Mesothelial cell of epicardium (in vitro differentiated cells): ENCODE measurements at regions not wholly inside any gene's neighbourhood (a gene's known extent, or its start where the extent isn't known, plus 50 kb on each side); places are given as distances from the start of the nearest gene placed in this dataset.
"Not testable (repeated sequence)": the region's sequence is repeated elsewhere in the genome, so short reads cannot be mapped to it uniquely, and the experiment has no call there.

ENCODE experiments used
- DNase-seq, 2 experiments: peaks; one replicate each; pipeline ENCODE4 v3.0.0; 2021; ENCODE audit warnings: low spot score in 2 of 2; ENCODE audit not compliant: unreplicated experiment in 2 of 2
- H3K27ac Mint-ChIP-seq: 2 replicates; pipeline ENCODE4 v1.8.0; 2021; ENCODE audit warnings: mixed read lengths
- H3K27me3 Mint-ChIP-seq: 2 replicates; pipeline ENCODE4 v1.8.0; 2021; ENCODE audit warnings: low read depth, mixed read lengths
- H3K36me3 Mint-ChIP-seq: 2 replicates; pipeline ENCODE4 v1.8.0; 2021; ENCODE audit warnings: mixed read lengths
- H3K4me1 Mint-ChIP-seq: 2 replicates; pipeline ENCODE4 v1.8.0; 2021; ENCODE audit warnings: mixed read lengths
- H3K4me3 Mint-ChIP-seq: 2 replicates; pipeline ENCODE4 v1.8.0; 2021; ENCODE audit warnings: mild to moderate bottlenecking, moderate library complexity, mixed read lengths
- H3K9me3 Mint-ChIP-seq: 2 replicates; pipeline ENCODE4 v1.8.0; 2021; ENCODE audit warnings: mixed read lengths
- CTCF ChIP-seq: fragments of 200-600 bp; sonication (generic); IDR thresholded peaks from one replicate; pipeline ENCODE4 v1.5.0; 2021; ENCODE audit warnings: antibody characterized with exemption; ENCODE audit not compliant: unreplicated experiment

GRCh38 chr5:42979242-42979641 is 60.9 kb downstream of the ANXA2R start:
- not testable (repeated sequence) for H3K36me3 Mint-ChIP-seq, H3K9me3 Mint-ChIP-seq

GRCh38 chr5:42974536-42974935 is 65.6 kb downstream of the ANXA2R start:
- Mint-ChIP-seq H3K4me3 (no peak overlapping the region), H3K36me3 (no peaks in the 10 kb centered on the region), H3K27ac (no peak overlapping the region)

More at GRCh38 chr5:42979242-42979641, 60.9 kb downstream of the ANXA2R start:
- H3K4me1 Mint-ChIP-seq, H3K27ac Mint-ChIP-seq, DNase-seq, H3K27me3 Mint-ChIP-seq, H3K4me3 Mint-ChIP-seq: not testable (repeated sequence)

GRCh38 chr5:42970636-42971559 is 69.2 kb downstream of the ANXA2R start:
- Mint-ChIP-seq H3K27ac (no peak overlapping the region), H3K4me3 (no peak overlapping the region)

More at GRCh38 chr5:42974536-42974935, 65.6 kb downstream of the ANXA2R start:
- Mint-ChIP-seq H3K9me3 (peaks cover 5% of the 10 kb centered on the region), H3K27me3 (no peaks in the 10 kb centered on the region), H3K4me1 (no peaks in the 10 kb centered on the region)
- no peak for TF ChIP-seq CTCF
- no peak for DNase-seq

GRCh38 chr5:42965934-42966333 is 74.2 kb downstream of the ANXA2R start:
- no peaks in the 10 kb centered on the region for H3K4me1 Mint-ChIP-seq
- no peak for DNase-seq

More at GRCh38 chr5:42970636-42971559, 69.2 kb downstream of the ANXA2R start:
- no peaks in the 10 kb centered on the region for H3K36me3 Mint-ChIP-seq
- no peaks in the 10 kb centered on the region for H3K27me3 Mint-ChIP-seq
- TF ChIP-seq CTCF, result no peak
- H3K4me1 Mint-ChIP-seq, result no peaks in the 10 kb centered on the region
- no peak for DNase-seq
- H3K9me3 Mint-ChIP-seq, result no peaks in the 10 kb centered on the region

GRCh38 chr5:42963412-42963811 is 76.7 kb downstream of the ANXA2R start:
- H3K27ac Mint-ChIP-seq, result no peak overlapping the region
- no peaks in the 10 kb centered on the region for H3K4me1 Mint-ChIP-seq
- no peaks in the 10 kb centered on the region for H3K27me3 Mint-ChIP-seq
- no peak for TF ChIP-seq CTCF
- no peak overlapping the region for H3K4me3 Mint-ChIP-seq
- DNase-seq, result no peak
- no peaks in the 10 kb centered on the region for H3K9me3 Mint-ChIP-seq
- no peaks in the 10 kb centered on the region for H3K36me3 Mint-ChIP-seq

More at GRCh38 chr5:42965934-42966333, 74.2 kb downstream of the ANXA2R start:
- H3K27me3 Mint-ChIP-seq, result no peaks in the 10 kb centered on the region
- TF ChIP-seq CTCF, result no peak
- no peak overlapping the region for H3K27ac Mint-ChIP-seq
- H3K9me3 Mint-ChIP-seq, result no peaks in the 10 kb centered on the region
- H3K4me3 Mint-ChIP-seq, result no peak overlapping the region
- H3K36me3 Mint-ChIP-seq, result no peaks in the 10 kb centered on the region

- no peak overlapping the region for H3K4me3 Mint-ChIP-seq
Observed at GRCh38 chr5:42962124-42962523, 78.0 kb downstream of the ANXA2R start.

More at GRCh38 chr5:42962124-42962523, 78.0 kb downstream of the ANXA2R start:
- DNase-seq, result no peak
- no peaks in the 10 kb centered on the region for H3K36me3 Mint-ChIP-seq
- no peaks in the 10 kb centered on the region for H3K4me1 Mint-ChIP-seq
- no peak for TF ChIP-seq CTCF
- no peaks in the 10 kb centered on the region for H3K9me3 Mint-ChIP-seq
- no peak overlapping the region for H3K27ac Mint-ChIP-seq
- H3K27me3 Mint-ChIP-seq, result no peaks in the 10 kb centered on the region
